Chondrocyte (in vitro differentiated cells): ENCODE measurements at regions not wholly inside any gene's neighbourhood (a gene's known extent, or its start where the extent isn't known, plus 50 kb on each side); places are given as distances from the start of the nearest gene placed in this dataset.

Experiments used
- DNase-seq: peaks from one replicate; pipeline ENCODE4 v3.0.0; 2021; ENCODE audit warnings: mixed read lengths, low spot score
- H3K27ac Mint-ChIP-seq: one replicate; pipeline ENCODE4 v1.8.0; 2021; ENCODE audit warnings: mild to moderate bottlenecking, moderate library complexity, mixed read lengths; ENCODE audit not compliant: unreplicated experiment
- H3K27me3 Mint-ChIP-seq: 2 replicates; pipeline ENCODE4 v1.8.0; 2021; ENCODE audit warnings: low read depth, mixed read lengths
- H3K36me3 Mint-ChIP-seq: 2 replicates; pipeline ENCODE4 v1.8.0; 2021; ENCODE audit warnings: low read depth, mixed read lengths
- H3K4me1 Mint-ChIP-seq: 2 replicates; pipeline ENCODE4 v1.8.0; 2021; ENCODE audit warnings: low read depth, mild to moderate bottlenecking, mixed read lengths
- H3K4me3 Mint-ChIP-seq: one replicate; pipeline ENCODE4 v1.8.0; 2021; ENCODE audit warnings: mild to moderate bottlenecking, moderate library complexity, mixed read lengths; ENCODE audit not compliant: unreplicated experiment
- H3K9me3 Mint-ChIP-seq: 2 replicates; pipeline ENCODE4 v1.8.0; 2021; ENCODE audit warnings: low read depth, mixed read lengths
- TF ChIP-seq, protein P1 (sequence below): fragments of 200-600 bp; sonication (generic); IDR thresholded peaks from 2 replicates; pipeline ENCODE4 v1.5.0; 2021; ENCODE audit warnings: antibody characterized with exemption, mild to moderate bottlenecking, moderate library complexity

DNA sequence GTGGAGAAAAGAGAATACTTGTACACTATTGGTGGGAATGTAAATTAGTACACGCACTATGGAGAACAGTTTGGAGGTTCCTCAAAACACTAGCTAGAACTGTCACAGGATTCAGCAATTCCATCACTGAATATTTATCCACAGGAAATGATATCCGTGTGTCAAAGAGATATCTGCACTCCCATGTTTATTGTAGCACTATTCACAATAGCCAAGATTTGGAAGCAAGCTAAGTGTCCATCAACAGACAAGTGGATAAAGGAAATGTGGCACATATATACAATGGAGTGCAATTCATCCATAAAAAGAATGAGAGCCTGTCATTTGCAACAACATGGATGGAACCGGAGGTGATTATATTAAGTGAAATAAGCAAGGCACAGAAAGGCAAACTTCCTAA is 428.5 kb downstream of the CCDC91 start:
- no peak for DNase-seq
- peaks cover 9% of the 10 kb centered on the region for H3K27me3 Mint-ChIP-seq
- peaks cover 6% of the 10 kb centered on the region for H3K36me3 Mint-ChIP-seq
- H3K27ac Mint-ChIP-seq = no peak overlapping the region
- peaks cover 8% of the 10 kb centered on the region for H3K4me1 Mint-ChIP-seq
- H3K4me3 Mint-ChIP-seq = no peak overlapping the region
- H3K9me3 Mint-ChIP-seq = peaks cover 24% of the 10 kb centered on the region
- TF ChIP-seq, protein P1, sequence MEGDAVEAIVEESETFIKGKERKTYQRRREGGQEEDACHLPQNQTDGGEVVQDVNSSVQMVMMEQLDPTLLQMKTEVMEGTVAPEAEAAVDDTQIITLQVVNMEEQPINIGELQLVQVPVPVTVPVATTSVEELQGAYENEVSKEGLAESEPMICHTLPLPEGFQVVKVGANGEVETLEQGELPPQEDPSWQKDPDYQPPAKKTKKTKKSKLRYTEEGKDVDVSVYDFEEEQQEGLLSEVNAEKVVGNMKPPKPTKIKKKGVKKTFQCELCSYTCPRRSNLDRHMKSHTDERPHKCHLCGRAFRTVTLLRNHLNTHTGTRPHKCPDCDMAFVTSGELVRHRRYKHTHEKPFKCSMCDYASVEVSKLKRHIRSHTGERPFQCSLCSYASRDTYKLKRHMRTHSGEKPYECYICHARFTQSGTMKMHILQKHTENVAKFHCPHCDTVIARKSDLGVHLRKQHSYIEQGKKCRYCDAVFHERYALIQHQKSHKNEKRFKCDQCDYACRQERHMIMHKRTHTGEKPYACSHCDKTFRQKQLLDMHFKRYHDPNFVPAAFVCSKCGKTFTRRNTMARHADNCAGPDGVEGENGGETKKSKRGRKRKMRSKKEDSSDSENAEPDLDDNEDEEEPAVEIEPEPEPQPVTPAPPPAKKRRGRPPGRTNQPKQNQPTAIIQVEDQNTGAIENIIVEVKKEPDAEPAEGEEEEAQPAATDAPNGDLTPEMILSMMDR = no peak

DNA sequence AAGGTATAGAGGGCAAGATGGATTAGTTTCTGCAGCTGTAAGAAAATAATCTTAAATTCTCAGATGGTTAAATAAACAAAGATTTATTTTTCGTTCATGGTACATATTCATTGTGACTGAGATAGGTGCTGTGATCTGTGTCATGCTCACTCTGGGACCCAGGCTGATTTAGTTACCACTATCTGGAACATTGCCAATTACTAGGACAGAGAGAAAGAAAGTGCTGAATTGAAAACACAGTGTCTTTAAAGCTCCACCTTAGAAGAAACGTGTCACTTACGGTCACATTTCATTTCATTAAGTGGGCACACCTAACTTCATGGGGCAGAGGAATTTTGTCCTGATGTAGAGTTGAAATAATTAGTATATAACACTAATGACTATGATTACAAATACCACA is 430.0 kb downstream of the CCDC91 start:
- TF ChIP-seq, protein P1 = no peak
- Mint-ChIP-seq H3K36me3 (peaks cover 6% of the 10 kb centered on the region), H3K27ac (no peak overlapping the region), H3K4me3 (no peak overlapping the region), H3K9me3 (peaks cover 23% of the 10 kb centered on the region), H3K27me3 (peaks cover 7% of the 10 kb centered on the region), H3K4me1 (peaks cover 8% of the 10 kb centered on the region)
- DNase-seq = no peak

DNA sequence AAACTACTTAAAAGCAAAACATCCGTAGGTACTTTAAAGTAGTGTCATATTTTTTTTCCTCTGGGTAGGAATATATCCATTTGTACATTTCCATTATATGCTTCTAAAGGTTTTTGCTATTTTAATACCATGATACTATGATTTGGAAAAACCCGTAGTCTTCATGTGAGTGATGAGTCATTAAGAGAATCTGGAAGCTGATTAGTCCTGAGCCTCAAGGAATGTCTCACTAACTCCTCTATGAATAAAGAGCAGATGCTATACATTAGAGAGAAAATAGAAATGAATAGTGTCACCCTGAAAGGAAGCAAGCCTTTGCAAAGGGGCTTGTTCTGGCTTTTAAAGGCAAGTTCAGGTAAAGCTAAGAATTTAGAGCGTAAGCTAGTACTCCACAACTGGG is 432.1 kb downstream of the CCDC91 start:
- H3K27ac Mint-ChIP-seq = no peak overlapping the region
- H3K27me3 Mint-ChIP-seq = peaks cover 9% of the 10 kb centered on the region
- TF ChIP-seq, protein P1 = no peak
- DNase-seq = no peak
- peaks cover 6% of the 10 kb centered on the region for H3K9me3 Mint-ChIP-seq
- no peaks in the 10 kb centered on the region for H3K36me3 Mint-ChIP-seq
- H3K4me1 Mint-ChIP-seq = peaks cover 8% of the 10 kb centered on the region
- no peak overlapping the region for H3K4me3 Mint-ChIP-seq

DNA sequence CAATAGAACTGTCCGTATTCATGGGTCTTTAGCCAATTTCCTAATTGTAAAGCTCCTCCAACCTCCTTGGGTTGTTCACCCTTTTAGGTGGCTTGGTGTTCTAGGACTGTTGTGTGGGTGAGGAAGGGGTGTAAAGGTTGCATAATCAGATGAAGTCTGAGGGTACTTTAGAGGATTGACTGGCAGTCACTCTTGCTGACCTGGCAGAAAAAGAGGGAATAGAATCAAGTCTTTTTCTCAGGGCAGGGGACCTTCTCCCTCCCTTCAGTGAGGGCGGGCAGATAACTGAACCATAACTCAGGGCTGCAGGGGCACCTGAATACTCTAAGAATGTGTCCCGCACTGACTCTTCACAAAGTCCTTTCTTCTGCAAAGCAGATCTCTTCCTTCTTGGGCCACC is 436.2 kb downstream of the CCDC91 start:
- no peaks in the 10 kb centered on the region for H3K36me3 Mint-ChIP-seq
- H3K9me3 Mint-ChIP-seq = peaks cover 6% of the 10 kb centered on the region
- TF ChIP-seq, protein P1 = no peak
- peaks cover 8% of the 10 kb centered on the region for H3K4me1 Mint-ChIP-seq
- no peak for DNase-seq
- peaks cover 14% of the 10 kb centered on the region for H3K27me3 Mint-ChIP-seq
- H3K4me3 Mint-ChIP-seq = no peak overlapping the region
- no peak overlapping the region for H3K27ac Mint-ChIP-seq

DNA sequence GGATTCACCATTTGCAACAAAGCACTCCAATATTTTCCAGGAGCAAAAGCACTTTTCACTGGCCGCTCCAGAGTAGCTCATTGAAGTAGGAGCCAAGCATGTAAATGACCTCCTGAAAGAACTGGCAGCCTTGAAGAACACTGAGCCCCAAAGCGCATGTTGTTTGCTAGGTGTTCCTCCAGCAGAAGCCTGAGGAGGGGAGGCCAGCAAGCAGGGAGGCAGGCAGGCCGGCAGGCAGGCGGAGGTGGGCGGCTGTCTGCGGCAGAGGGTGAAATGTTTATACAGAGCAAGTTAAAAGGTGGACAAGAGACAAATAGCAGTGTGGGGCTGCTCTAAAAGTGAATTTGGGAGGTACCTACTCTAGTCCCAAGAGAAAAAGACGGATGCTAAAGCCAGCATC is 439.4 kb downstream of the CCDC91 start:
- H3K9me3 Mint-ChIP-seq = no peaks in the 10 kb centered on the region
- DNase-seq = no peak
- peaks cover 22% of the 10 kb centered on the region for H3K27me3 Mint-ChIP-seq
- no peaks in the 10 kb centered on the region for H3K4me1 Mint-ChIP-seq
- TF ChIP-seq, protein P1 = no peak
- H3K27ac Mint-ChIP-seq = no peak overlapping the region
- no peak overlapping the region for H3K4me3 Mint-ChIP-seq
- no peaks in the 10 kb centered on the region for H3K36me3 Mint-ChIP-seq
